Dermis microvascular lymphatic vessel endothelial cell (primary cell): ENCODE measurements at regions not wholly inside any gene's neighbourhood (a gene's known extent, or its start where the extent isn't known, plus 50 kb on each side); places are given as distances from the start of the nearest gene placed in this dataset.
A peak's percentile ranks its signal among the peaks of the same experiment; 100 is the strongest.

Experiments
- DNase-seq, 2 donors: peaks; one replicate each; pipeline versions ENCODE4 v3.0.0 to v3.0.0-alpha.2; 2010; ENCODE audit warnings: low read depth in 2 of 2

DNA sequence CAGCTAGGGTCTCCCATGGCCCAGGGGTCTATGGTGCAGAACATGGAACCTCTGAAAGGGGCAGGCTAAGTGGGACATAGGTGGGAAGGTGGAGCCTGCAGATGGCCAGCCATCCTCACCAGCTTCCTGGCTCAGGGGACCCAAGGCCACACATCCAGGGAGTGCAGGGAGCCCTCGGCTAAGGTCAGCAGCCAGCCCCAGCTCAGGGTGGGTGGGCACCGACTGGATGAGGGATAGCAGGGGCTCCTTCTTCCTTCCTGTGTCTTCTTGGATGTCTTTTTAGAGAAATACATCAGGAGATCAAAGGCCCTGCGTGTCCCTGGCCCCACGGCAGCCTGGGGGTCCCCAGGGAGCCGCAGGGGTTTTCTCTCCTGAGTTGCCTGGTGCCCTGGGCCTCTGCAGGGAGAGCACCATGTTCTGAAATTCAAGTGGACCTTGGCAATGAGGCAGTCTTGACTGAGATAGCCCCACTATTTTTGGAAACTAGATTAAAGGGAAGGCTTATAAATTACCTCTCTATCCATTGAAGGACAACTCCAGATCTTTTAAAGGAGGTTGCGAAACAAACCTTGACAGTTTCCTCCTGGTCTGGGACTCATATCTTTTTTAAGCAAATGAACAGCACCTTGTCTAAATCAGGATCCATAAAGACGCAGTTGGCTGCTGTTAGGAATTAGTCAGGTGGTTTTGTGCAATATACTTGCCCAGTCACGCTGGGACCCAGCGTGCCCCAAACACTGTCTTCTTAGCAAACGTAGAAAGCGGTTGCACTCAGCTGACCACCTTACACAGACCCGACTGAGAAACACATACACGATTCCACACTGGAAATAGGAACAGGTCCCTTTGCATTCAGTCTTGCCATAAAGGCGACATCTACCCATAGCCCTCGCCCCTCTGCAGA is 242.3 kb downstream of the TOMM20 start:
- no peak for DNase-seq

DNA sequence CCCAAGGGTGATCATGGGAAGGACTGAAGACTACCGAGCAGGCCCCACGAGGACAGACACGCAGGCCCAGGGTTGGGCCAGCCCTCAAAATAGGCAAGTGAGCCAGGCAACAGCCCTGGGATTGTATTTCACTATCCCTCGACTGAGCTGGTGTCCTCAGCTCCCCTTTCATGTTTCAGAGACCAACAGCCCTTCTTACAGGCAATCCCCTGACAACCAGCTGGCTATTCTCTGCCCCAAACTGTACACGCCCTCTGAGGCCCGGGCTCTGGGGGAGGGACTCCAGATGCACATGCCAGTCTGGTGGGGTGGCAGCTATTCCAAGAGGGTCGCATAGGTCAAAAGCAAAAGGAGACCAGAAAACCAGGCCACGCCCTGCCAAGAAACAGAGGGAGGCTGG is 243.0 kb downstream of the TOMM20 start:
- DNase-seq: no peak

DNA sequence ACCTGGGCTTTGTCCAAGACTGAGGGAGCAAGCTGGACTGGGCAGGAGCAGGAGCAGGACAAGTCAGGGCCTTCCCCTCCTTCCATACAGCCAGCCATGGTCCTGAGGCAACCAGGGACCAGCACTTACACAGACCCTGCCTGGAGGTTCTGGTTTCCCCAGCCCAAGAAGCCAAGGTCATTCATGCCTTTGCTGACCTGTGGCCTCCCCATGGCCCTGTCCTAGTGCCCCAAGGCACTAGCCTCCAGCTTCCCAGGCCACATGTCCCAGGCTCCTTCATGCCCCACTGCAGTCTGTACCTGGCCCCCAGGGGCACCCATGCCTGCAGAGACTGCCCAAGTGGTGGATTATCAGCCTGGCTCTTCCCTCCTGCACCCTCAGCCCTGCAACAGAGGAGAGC is 243.9 kb downstream of the TOMM20 start:
- DNase-seq: no peak

DNA sequence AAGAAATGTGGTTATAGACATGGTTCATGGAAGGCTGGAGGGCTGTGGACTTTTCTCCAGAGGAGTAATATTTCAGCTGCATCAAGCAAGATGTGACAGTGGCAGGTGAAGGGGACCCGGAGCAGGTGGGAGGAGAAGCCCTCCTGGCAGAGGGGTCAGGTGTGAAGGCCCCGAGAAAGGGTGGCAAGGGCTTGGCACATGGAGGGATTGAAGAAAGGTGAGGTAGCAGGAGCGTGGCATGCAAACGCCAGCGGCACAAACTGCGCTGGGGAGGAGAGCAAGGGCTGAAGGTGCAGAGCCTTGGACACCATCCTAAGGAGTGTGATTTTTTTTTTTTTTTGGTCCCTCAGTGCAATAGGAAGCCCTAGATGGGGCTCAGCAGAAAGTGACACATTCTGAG is 244.6 kb downstream of the TOMM20 start:
- no peak for DNase-seq

DNA sequence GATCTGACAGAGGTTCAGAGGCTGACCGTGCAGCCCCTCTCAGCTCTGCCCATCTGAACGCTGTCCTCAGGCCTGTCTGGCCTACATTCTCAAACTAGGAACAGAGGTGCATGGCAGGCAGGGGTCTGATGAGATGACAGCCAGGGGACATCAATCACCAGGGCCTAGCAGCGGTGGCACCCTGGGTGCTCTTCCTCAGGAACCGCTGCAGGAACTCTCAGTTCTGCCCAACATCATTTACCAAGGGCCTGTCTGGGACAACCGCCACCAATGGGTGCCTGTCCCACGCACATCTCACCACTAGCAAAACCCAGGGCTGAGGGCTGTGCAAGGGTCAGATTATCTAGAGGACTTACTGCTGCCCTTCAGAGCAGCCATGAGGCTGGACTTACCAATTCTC is 245.7 kb downstream of the TOMM20 start:
- DNase-seq: no peak

DNA sequence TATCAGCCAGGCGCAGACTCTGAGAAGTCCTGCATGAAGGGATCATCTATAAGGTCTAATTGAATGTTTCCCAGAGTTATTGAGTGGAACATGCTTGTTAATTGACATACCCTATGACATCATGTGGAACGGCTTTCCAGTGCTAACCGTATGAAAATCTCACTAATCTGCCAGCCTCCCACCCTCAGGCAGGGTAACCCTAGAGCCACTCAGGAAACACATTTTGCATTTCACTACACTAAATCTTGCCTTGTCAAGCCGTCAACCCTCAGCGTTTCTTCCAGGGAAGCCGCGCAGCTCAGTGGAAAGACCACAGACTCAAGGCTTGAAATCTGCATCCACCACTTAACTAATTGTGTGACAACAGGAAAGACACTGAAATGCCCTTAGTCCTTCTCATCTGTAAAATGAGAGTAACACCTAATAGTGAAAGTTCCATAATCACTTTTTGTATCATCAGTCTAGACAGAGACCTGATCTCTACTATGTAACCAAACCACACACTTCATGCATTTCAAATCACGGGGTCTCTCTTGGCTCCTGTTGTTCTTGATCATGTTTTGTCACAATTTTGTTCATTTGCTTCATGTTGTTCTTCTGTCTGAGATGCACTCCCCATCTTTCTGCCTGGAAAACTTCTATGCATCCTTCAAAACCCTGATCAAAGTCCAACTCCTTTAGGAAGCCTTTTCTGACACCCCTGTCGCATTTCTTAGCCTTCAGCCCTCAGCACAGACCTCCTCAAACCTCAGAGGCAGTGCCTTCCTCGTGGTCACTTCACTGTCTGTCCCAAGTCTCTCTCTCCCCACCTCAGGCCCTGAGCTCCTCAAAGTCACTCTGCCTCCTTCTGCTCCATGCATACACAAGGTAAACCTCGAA is 246.5 kb downstream of the TOMM20 start:
- DNase-seq: no peak

DNA sequence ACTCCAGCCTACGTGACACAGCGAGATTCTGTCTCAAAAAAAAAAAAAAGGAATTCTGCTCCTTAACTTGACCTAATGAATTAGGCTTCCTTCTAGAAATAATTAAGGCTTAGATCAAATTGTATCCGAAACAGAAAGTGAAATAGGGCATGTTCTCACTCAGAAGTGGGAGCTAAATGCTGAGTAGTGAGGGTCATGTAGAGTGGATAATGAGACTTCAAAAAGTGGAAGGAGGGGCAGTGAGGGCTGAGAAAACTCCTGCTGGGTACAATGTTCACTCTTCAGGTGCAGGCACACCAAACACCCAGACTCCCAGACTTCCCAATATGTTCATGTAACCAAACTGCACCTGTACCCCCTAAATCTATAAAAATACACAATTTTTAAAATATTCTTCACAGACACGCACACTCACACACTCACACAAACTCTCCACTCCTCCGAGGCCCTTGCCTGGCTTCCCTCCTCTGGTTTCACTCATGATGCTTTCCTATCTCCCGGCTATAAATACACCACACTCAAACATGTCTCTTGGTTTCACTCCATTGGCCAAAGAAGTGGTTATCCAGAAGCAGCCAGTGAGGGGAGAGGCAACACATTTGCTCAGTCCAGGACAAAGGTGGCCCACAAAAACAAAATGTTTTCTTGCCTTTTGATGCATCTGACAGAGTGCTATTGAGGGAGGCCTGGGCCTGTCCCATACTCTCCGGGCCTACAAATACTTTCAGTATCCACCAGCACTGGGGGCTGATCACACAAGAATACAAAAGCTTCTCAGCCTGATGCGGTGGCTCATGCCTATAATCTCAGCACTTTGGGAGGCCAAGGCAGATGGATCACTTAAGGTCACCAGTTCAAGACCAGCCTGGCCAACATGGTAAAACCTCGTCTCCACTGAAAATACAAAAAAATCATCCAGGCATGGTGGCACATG is 249.2 kb downstream of the TOMM20 start:
- DNase-seq: no peak

DNA sequence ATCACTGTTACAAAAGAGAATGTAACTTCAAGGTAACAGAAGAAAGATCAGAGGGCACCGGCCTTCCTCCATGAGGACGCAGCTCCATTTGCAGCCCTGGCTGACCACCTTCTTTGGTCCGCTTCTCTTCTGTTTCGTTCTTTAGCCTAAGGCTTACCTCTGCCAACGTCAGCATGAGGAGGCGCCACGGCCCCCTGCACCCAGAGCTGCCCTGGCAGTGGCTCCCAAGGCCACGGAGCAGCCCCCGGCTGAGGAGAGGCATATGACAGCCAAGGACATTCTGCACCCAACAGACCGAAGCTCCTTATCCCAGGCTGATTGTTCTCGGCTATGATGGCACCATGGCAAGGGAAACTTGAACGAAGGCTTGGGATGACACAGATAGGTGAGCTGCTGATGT is 250.3 kb downstream of the TOMM20 start:
- no peak for DNase-seq

DNA sequence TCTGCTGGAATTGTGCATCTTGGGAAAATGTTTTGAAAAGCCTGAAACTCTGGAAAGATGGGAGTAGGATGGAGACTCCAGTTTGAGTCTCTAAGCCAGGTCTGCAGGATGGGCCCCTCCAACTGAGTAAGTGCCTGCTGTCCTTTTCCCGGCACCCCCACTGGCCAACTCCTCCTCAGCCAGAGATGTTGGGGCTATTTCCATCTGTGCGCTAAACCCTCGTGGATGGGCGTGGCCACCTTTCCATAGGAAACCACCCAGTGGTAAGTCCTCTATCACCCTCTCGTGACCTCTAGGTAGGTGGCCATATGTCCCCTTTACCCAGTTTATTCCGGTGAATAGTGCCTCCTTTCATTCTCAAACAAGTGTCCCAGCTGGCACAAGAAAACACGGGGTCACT is 250.9 kb downstream of the TOMM20 start:
- no peak for DNase-seq

DNA sequence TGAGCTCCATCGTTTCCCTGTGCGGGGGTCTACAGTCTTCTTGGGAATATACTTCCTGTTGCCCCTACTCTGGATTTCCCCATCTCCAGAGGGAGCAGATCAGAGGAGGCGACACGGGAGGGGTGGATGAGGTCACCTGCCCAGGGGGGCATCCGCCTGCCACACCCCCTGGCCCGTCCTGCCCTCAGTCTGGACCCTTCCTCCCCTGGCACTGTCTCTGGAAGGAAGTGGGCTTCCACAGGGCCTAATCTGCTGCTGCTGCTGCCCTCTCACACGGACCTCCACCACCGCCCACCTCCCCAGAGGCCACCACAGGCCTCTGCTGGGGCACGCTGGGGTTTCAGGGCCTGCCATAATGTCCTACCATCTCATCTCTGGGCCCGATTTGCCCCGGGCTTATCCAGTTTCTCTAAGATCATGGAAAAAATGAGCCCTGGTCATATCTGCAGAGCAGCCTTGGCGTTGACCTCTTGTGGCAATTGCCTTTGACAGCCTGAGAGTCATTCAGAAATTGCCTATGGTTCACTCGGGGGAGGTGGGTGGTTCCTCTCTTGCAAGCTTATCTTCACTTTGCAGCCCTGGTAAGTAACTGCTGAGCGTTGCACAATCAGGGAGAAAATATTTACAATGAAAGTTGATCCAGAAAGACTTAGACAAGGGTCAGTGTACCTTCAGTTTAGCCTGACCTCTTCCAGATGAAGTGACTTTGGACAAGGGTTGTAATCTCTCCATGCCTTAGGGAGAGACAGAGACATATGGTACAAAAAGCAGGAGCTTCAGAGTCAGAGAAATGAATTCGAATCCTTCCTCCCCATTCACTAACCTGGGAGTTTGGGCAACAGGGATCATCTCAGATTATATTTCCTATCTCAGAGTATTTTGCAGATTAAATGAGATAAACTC is 252.4 kb downstream of the TOMM20 start:
- peak in 1 of 2 donors; percentile 66 for DNase-seq

DNA sequence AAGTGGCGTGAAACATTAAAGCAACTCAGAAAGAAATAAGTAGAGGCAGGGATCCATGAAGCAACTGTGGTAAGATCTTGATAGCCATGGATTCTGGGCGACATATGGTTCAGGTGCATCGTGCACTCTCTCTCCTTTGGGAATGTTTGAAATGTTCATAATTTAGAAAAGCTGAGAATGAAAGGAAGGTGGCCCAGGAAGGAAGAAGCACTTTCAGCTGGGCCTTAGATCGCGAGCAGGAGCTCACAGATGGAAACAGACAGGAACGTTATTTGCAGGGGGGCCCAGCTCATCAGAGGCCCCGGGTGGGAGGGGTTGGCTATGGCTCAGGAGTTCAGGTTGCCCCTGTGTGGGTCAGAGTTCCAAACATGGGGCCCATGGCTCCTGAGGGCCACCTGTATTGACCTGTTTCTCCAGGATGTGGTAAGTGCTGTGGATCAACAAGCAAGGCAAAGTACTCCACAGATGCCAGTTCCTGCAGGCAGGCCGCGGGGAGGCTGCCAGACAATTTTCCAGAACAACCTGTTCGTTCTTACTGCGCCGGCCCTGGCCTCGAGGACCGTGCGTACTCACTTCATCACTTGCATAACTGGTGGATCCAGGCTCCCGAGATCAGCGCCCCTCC is 253.2 kb downstream of the TOMM20 start:
- DNase-seq: no peak

DNA sequence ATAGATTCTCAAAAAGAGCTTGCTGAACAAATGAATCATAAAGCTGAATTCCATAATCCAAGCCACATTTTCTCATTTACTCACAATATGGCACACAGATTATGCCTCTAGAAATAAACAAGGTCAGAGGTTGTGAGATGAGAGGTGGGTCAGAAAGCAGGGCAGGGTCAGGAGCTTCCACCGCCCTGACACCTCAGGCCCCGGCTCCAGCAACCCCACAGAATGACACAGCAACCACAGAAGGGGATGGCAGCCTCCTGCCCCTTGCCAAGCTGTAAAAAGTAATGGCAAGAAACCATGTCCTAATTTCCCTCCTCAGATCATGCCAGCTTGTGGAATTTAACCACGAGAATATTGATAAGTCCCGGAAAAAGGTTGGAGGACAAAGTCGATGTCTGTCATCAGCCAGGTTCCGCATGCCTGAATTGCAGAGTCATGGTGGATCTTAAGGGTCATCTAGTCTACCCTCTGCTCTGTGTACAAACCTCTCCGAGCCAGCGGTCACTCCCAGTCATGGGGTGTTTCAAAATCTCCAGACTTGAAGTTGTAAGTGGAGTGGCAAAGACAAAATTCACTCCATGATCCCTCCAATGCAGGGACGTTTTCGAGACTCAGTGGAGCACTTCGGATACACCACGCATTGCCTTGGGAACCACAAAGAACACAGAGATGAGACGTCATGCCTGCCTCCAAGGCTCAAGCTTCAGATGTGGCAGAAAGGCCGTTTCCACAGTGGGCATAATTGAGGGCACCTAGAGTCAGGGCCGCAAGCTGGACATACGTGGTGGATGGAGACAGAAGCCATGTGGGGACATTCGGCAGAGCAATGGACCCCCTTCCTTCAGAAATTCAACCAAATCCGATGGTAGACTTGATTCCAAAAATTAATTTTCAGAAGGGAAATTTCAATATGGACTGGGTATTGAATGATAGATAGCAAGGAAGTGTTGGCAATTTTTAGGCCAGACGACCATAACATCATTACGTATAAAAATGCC is 254.0 kb downstream of the TOMM20 start:
- no peak for DNase-seq

DNA sequence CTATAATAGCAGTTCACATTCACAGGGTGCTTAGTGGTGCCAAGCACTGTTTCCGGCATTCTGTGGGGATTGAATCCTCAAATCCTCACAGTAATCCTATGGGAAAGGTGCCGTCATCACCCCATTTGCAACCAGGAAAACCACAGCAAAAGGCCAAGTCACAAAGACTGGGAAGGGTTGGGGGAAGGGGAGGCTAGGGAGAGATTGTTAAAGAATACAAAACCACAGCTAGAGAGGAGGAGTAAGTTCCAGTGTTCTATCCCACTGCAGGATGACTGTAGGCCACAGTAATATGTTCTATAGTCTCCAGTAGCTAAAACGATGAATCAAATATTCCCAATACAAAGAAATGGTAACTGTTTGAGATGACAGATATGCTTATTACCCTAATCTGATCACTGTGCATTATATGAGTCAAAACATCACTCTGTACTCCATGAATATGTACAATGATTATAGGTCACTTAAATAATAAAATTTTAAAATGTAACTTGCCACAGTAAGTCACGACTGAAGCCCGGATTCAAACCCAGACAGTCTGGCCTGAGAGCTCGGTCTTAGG is 256.8 kb downstream of the TOMM20 start:
- DNase-seq: peak in 1 of 2 donors; percentile 52

DNA sequence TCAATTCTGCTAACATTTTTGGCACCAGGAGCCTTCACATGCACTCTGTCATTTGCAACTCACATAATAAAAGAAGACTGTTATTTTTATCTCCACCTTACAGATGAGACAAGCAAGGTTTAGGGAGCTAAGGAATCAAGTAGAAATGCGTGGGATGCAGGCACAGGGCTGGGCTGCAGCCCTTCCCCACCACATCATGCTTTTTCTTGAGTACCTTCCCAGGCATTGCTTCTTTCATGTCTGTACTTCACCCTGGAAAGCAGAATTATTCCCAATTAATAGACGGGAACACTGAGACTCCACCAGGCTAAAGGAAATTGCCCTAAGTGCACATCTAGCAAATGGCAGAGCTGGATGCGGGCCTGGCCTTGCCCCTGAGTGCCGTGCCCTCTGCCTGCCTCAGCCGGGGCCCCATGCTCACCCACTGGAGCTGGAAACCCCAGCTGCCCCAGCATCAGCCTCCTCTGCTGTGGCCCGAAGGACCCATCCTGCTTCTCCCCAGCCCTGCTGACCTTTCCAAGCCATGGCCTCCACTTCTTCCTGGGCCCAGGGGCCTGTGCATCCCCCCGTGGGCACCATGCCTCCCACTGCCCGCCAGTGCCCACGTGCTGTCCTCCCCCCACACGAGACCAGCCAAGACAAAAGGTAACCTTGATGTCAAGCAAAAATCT is 257.5 kb downstream of the TOMM20 start:
- no peak for DNase-seq

DNA sequence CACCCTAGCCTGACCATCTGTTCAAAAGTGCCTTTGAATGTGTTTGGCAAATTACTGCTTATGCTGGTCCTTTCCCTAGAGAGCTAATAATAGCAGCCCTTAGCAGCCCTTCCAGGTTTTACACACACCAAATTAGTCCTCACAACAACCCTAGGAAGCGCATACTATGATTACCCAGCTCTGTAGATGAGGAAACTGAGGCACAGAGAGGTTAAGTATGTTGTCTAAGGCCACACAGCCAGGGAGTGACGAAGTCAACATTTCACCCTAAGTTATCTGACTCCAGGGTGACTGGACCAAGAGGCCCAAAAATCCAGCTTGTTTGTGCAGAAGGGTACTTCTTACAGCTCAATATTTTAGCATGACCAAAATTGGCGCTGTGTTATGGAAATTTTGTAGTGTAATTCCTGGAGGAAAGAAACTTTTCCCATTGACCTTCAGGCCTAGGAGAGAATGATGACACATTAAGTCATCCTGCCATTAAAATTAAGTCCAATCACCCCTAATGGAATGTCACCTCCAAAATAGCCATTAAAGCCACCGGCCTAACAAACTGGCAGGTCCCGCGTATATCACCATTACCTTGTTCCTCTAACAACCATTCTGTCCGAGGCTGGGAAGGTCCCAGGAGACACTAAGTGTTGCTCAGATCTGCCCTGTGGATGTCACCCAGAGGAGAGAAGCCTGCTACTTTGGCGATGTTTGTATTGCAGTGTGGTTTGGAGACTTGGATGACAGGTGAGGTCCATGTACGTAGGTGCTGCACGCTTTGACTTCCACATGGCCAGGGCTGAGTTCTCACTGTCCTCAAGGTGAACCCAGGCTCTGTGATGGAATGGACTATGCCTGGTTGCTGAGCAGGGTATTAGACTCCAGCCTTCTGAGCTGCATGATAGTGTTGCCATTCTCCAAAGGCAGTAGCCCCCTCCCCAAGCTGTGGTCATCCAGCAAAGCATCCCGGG is 258.3 kb downstream of the TOMM20 start:
- peak in 1 of 2 donors; percentile 43 for DNase-seq

DNA sequence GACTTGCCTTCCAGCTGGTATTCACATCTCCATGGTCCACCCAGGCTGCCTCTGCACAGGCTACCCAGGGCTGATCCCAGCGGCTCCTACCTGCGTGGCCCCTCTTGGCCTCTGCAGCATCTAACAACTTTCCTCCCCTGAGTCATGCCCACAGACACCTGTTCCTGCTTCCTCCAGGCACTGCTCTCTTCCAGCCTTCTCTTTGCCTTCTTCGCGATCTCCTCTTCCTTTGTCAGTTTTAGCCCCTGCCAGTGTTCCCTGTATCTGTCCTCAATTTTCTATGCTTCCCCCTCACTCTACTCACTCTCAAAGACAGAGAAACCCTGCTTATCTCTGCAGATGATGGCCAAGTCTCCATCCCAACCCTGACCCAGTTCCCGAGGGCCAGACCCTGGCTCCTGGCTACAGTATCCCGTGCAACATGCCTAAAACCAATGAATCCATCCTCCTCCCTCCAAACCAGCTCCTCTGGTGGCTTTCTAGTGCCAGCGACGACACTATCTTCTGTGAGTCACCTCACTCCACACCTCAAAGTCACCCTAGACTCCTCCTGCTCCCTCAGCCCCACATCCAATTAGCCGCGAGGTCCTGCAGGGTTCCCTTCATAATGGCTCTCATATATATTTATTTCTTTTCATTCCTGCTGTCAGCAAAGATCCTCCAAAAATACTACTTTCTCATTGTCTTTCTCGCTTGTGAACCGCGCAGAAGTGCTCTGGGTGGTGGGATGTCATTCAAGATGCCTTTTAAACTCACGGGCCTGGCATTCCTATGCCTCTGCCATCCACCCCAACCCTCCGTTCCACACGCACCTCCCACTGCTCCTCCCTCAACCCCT is 259.2 kb downstream of the TOMM20 start:
- no peak for DNase-seq
